A673 (cell line): ENCODE measurements at regions not wholly inside any gene's neighbourhood (a gene's known extent, or its start where the extent isn't known, plus 50 kb on each side); places are given as distances from the start of the nearest gene placed in this dataset.
A peak's percentile ranks its signal among the peaks of the same experiment; 100 is the strongest.

ENCODE experiments used
- CTCF ChIP-seq: fragments of 300-800, 200-600 bp; sonication (generic); conservative IDR thresholded peaks from 2 replicates; pipeline ENCODE4 v1.5.1; 2017; ENCODE audit warnings: low read depth, mild to moderate bottlenecking, antibody characterized with exemption, low read length, moderate library complexity, mixed read lengths
- EZH2 ChIP-seq: fragments of 200-600 bp; sonication (generic); IDR thresholded peaks from 2 replicates; pipeline ENCODE4 v1.6.1; 2017; ENCODE audit warnings: borderline replicate concordance, low read depth, mild to moderate bottlenecking, mixed read lengths, antibody characterized with exemption, low read length; ENCODE audit not compliant: poor library complexity, severe bottlenecking

GRCh38 chr20:9974324-9974723 lies 60.5 kb upstream of the ANKEF1 start:
- no peak for TF ChIP-seq EZH2
- peak; percentile 32; the same call in 1 of the 2 replicates for TF ChIP-seq CTCF
